ENCODE measurements at regions not wholly inside any gene's neighbourhood (a gene's known extent, or its start where the extent isn't known, plus 50 kb on each side); places are given as distances from the start of the nearest gene placed in this dataset.

DNA sequence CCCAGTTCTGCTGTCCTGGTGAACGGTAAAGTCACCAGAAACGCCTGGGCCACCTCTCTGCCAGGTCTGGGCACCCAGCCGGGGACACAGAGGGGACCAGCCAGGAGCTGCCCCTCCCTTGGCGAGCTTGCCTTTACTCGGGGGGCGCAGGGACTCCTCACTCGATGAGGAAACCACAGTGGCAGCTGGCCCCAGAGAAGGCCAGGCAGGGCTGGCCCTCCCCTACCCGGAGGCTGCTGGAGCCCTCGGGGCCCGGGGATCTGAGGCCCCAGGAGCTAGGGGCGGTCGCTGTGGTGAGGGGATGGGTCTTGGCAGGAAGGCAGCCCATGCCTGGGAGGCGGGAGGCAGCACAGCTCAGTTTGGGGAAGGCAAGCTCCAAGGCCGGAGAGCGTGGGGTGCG lies 80.4 kb upstream of the SLCO4A1 start:
- ATAC-seq (no peak), DNase-seq (ENCODE audit: low spot score) (no peak), FAIRE-seq (no peak)
- H3K9ac ChIP-seq (ENCODE audit: insufficient read depth, low read depth, low read length) = no peak overlapping the region
- no TSS peak for BruUV-seq (replicated peaks)
- no peak overlapping the region for H3K27ac ChIP-seq (ENCODE audit: extremely low read length, insufficient read depth, low read length)
- H3K4me2 ChIP-seq (ENCODE audit: low read depth, low read length) = no peak overlapping the region
- H3K36me3 ChIP-seq (replicated peaks in 1 of 2; ENCODE audit: control insufficient read depth in 1 of 2, insufficient read depth in 2 of 2, low read length in 2 of 2) = no peaks in the 10 kb centered on the region
- no peaks in the 10 kb centered on the region for H3K79me2 ChIP-seq (ENCODE audit: insufficient read depth, low read length)
- ChIA-PET CTCF (ENCODE audit: low intra/inter-chr PET ratio, low total read pairs) (no interaction called here), POLR2A (no interaction called here)
- in situ Hi-C loops (cut with HindIII; ENCODE audit: extremely low pct_ligation_motif_present, low pct_unique_long_range_greater_than_20kb) = no loop called here
- H3K4me3 ChIP-seq (replicated peaks in 1 of 3; ENCODE audit: insufficient read depth in 1 of 3, low read depth in 2 of 3, low read length in 3 of 3) = no peak overlapping the region
- H4K20me1 ChIP-seq (ENCODE audit: insufficient read depth, low read length) = peaks cover 4% of the 10 kb centered on the region; the same call in 1 of the 2 replicates
- peaks cover 46 to 99% of the 10 kb centered on the region in 2 experiments for H3K27me3 ChIP-seq (ENCODE audit: control insufficient read depth in 1 of 2, insufficient read depth in 2 of 2, low read length in 2 of 2)
- H2AFZ ChIP-seq (ENCODE audit: low read length) = no peak overlapping the region
- TF ChIP-seq PCBP1 (IDR thresholded peaks at IDR 0.05; ENCODE audit: borderline replicate concordance, low read depth, low read length) (no peak), SP140L (CRISPR knock-in tag; IDR thresholded peaks at IDR 0.05; ENCODE audit: borderline replicate concordance) (no peak), SRF (IDR thresholded peaks at IDR 0.05; ENCODE audit: low read depth, low read length) (no peak), ZNF891 (CRISPR knock-in tag; IDR thresholded peaks at IDR 0.05) (0 out of 2 replicates have a peak, but pooled peaks have one; percentile 55), ZNF724P (CRISPR knock-in tag; IDR thresholded peaks at IDR 0.05; ENCODE audit: borderline replicate concordance) (no peak), MLLT10 (CRISPR knock-in tag; IDR thresholded peaks at IDR 0.05) (no peak), TBX3 (IDR thresholded peaks at IDR 0.05; ENCODE audit: borderline replicate concordance) (no peak), EHMT2 (IDR thresholded peaks at IDR 0.05; ENCODE audit: borderline replicate concordance, low read depth, low read length) (no peak), GFI1 (CRISPR knock-in tag; IDR thresholded peaks at IDR 0.05; ENCODE audit: borderline replicate concordance) (no peak), MIXL1 (CRISPR knock-in tag; IDR thresholded peaks at IDR 0.05) (no peak), ZMYM4 (CRISPR knock-in tag; IDR thresholded peaks at IDR 0.05) (no peak), POLR2G (IDR thresholded peaks at IDR 0.05; ENCODE audit: low read depth, low read length) (no peak), ZFY (CRISPR knock-in tag; IDR thresholded peaks at IDR 0.05) (no peak)
- TF ChIP-seq, protein P1, sequence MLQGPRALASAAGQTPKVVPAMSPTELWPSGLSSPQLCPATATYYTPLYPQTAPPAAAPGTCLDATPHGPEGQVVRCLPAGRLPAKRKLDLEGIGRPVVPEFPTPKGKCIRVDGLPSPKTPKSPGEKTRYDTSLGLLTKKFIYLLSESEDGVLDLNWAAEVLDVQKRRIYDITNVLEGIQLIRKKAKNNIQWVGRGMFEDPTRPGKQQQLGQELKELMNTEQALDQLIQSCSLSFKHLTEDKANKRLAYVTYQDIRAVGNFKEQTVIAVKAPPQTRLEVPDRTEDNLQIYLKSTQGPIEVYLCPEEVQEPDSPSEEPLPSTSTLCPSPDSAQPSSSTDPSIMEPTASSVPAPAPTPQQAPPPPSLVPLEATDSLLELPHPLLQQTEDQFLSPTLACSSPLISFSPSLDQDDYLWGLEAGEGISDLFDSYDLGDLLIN (CRISPR knock-in tag; IDR thresholded peaks at IDR 0.05; ENCODE audit: borderline replicate concordance) = no peak
- TF ChIP-seq, protein P2, sequence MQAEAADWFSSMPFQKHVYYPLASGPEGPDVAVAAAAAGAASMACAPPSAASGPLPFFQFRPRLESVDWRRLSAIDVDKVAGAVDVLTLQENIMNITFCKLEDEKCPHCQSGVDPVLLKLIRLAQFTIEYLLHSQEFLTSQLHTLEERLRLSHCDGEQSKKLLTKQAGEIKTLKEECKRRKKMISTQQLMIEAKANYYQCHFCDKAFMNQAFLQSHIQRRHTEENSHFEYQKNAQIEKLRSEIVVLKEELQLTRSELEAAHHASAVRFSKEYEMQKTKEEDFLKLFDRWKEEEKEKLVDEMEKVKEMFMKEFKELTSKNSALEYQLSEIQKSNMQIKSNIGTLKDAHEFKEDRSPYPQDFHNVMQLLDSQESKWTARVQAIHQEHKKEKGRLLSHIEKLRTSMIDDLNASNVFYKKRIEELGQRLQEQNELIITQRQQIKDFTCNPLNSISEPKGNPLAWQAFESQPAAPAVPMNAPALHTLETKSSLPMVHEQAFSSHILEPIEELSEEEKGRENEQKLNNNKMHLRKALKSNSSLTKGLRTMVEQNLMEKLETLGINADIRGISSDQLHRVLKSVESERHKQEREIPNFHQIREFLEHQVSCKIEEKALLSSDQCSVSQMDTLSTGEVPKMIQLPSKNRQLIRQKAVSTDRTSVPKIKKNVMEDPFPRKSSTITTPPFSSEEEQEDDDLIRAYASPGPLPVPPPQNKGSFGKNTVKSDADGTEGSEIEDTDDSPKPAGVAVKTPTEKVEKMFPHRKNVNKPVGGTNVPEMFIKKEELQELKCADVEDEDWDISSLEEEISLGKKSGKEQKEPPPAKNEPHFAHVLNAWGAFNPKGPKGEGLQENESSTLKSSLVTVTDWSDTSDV (CRISPR knock-in tag; IDR thresholded peaks at IDR 0.05) = 0 out of 2 replicates have a peak, but pooled peaks have one; percentile 47
- TF ChIP-seq, protein P3, sequence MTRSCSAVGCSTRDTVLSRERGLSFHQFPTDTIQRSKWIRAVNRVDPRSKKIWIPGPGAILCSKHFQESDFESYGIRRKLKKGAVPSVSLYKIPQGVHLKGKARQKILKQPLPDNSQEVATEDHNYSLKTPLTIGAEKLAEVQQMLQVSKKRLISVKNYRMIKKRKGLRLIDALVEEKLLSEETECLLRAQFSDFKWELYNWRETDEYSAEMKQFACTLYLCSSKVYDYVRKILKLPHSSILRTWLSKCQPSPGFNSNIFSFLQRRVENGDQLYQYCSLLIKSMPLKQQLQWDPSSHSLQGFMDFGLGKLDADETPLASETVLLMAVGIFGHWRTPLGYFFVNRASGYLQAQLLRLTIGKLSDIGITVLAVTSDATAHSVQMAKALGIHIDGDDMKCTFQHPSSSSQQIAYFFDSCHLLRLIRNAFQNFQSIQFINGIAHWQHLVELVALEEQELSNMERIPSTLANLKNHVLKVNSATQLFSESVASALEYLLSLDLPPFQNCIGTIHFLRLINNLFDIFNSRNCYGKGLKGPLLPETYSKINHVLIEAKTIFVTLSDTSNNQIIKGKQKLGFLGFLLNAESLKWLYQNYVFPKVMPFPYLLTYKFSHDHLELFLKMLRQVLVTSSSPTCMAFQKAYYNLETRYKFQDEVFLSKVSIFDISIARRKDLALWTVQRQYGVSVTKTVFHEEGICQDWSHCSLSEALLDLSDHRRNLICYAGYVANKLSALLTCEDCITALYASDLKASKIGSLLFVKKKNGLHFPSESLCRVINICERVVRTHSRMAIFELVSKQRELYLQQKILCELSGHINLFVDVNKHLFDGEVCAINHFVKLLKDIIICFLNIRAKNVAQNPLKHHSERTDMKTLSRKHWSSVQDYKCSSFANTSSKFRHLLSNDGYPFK (CRISPR knock-in tag; IDR thresholded peaks at IDR 0.05; ENCODE audit: borderline replicate concordance) = no peak
- intact Hi-C loops (cut with micrococcal nuclease; ENCODE audit: unreplicated experiment) = no loop called here
- H3K9me3 ChIP-seq (ENCODE audit: low read length) = no peaks in the 10 kb centered on the region
- peaks cover 13% of the 10 kb centered on the region; the same call in 1 of the 2 replicates for H3K4me1 ChIP-seq (ENCODE audit: insufficient read depth, low read length)
- WGBS (ENCODE audit: low lambda C conversion rate) = 10% methylated on average over 11 of the region's 16 CpGs

Data from HepG2 (cell line).